Natural killer cell (primary cell): ENCODE measurements at regions not wholly inside any gene's neighbourhood (a gene's known extent, or its start where the extent isn't known, plus 50 kb on each side); places are given as distances from the start of the nearest gene placed in this dataset.

ENCODE experiments used
- ATAC-seq, 3 donors: fragments of 150-1000 bp in 2 of 3; fragments of 200-7000 bp in 1 of 3; cut with Tn5 transposase; 1 replicate in 1 of 3; 2 replicates in 2 of 3; pipeline ENCODE4 v1.10.0; 2021; ENCODE audit warnings: mild to moderate bottlenecking in 2 of 3, moderate library complexity in 2 of 3
- DNase-seq, 2 donors: peaks; one replicate each; pipeline versions ENCODE4 v3.0.0 to v3.0.0-alpha.2; 2013 to 2021; ENCODE audit warnings: mixed read lengths in 1 of 2
- H3K27ac ChIP-seq: one replicate; pipeline ENCODE4 v1.5.1; 2013; ENCODE audit warnings: mild to moderate bottlenecking, low read length
- H3K27me3 ChIP-seq: one replicate; pipeline ENCODE4 v1.6.1; 2013; ENCODE audit warnings: low read length; ENCODE audit not compliant: control insufficient read depth, insufficient read depth
- H3K36me3 ChIP-seq: one replicate; pipeline ENCODE4 v1.6.1; 2013; ENCODE audit warnings: low read length; ENCODE audit not compliant: control insufficient read depth, insufficient read depth
- H3K4me1 ChIP-seq: one replicate; pipeline ENCODE4 v1.6.1; 2013; ENCODE audit warnings: low read length; ENCODE audit not compliant: control insufficient read depth, insufficient read depth
- H3K4me3 ChIP-seq: one replicate; pipeline ENCODE4 v1.5.1; 2013; ENCODE audit warnings: low read length
- H3K9me3 ChIP-seq: one replicate; pipeline ENCODE4 v1.6.1; 2013; ENCODE audit warnings: low read length; ENCODE audit not compliant: control insufficient read depth, insufficient read depth
- H3K27ac Mint-ChIP-seq, 2 donors: one replicate each; pipeline ENCODE4 v1.8.0; 2022; ENCODE audit warnings: mild to moderate bottlenecking in 2 of 2, mixed read lengths in 2 of 2, moderate library complexity in 1 of 2
- H3K27me3 Mint-ChIP-seq, 2 donors: one replicate each; pipeline ENCODE4 v1.8.0; 2022; ENCODE audit warnings: low read depth in 2 of 2, mixed read lengths in 2 of 2
- H3K36me3 Mint-ChIP-seq: one replicate; pipeline ENCODE4 v1.8.0; 2022; ENCODE audit warnings: mixed read lengths
- H3K4me1 Mint-ChIP-seq, 2 donors: one replicate each; pipeline ENCODE4 v1.8.0; 2022; ENCODE audit warnings: mixed read lengths in 2 of 2
- H3K4me3 Mint-ChIP-seq: one replicate; pipeline ENCODE4 v1.8.0; 2022; ENCODE audit warnings: mild to moderate bottlenecking, moderate library complexity, mixed read lengths
- H3K9me3 Mint-ChIP-seq, 2 donors: one replicate each; pipeline ENCODE4 v1.8.0; 2022; ENCODE audit warnings: mixed read lengths in 2 of 2
- WGBS: methylation state at CpG from one replicate; pipeline ENCODE4 v1.1.7; 2013; ENCODE audit warnings: missing lambda C conversion rate; ENCODE audit not compliant: insufficient coverage; 5-methylcytosine and 5-hydroxymethylcytosine counted together
- intact Hi-C: fragments of 100-400 bp; cut with micrococcal nuclease; formaldehyde crosslinking; loops from one replicate; pipeline ENCODE4 v1.14.2; 2022
- TF ChIP-seq, protein P1 (sequence below): fragments of 200-600 bp; IDR thresholded peaks from one replicate; pipeline ENCODE4 v1.8.0; 2022; ENCODE audit warnings: antibody characterized with exemption

DNA sequence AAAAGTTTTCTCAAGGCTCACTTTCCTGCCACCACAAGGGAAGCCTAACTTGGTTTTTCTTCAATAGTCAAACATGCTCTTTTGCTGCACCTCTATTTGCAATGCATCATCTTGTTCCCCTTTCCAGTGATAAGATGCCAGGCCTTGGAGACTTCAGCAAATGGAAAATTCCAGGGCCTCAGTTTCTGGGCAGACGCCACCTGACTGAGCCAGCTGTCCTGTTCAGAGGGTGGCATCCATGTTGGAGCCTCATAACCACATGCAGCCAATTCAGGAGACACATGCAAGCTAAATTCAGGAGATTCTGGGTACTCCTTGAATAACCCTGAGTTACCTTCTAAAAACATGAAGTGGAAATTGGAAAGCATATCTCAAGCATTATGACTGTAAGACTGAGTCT lies 51.8 kb upstream of the ADRA1D start:
- H3K27me3 Mint-ChIP-seq = peaks cover 14 to 31% of the 10 kb centered on the region in 2 donors
- no peaks in the 10 kb centered on the region for H3K4me1 ChIP-seq
- H3K4me3 Mint-ChIP-seq = no peak overlapping the region
- H3K27me3 ChIP-seq = no peaks in the 10 kb centered on the region
- H3K9me3 ChIP-seq = no peaks in the 10 kb centered on the region
- no peaks in the 10 kb centered on the region for H3K36me3 Mint-ChIP-seq
- no peak for ATAC-seq
- DNase-seq = no peak
- H3K4me1 Mint-ChIP-seq = no peaks in the 10 kb centered on the region
- intact Hi-C loops = no loop called here
- no peak overlapping the region for H3K27ac Mint-ChIP-seq
- no peak overlapping the region for H3K4me3 ChIP-seq
- TF ChIP-seq, protein P1, sequence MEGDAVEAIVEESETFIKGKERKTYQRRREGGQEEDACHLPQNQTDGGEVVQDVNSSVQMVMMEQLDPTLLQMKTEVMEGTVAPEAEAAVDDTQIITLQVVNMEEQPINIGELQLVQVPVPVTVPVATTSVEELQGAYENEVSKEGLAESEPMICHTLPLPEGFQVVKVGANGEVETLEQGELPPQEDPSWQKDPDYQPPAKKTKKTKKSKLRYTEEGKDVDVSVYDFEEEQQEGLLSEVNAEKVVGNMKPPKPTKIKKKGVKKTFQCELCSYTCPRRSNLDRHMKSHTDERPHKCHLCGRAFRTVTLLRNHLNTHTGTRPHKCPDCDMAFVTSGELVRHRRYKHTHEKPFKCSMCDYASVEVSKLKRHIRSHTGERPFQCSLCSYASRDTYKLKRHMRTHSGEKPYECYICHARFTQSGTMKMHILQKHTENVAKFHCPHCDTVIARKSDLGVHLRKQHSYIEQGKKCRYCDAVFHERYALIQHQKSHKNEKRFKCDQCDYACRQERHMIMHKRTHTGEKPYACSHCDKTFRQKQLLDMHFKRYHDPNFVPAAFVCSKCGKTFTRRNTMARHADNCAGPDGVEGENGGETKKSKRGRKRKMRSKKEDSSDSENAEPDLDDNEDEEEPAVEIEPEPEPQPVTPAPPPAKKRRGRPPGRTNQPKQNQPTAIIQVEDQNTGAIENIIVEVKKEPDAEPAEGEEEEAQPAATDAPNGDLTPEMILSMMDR = no peak
- H3K36me3 ChIP-seq = no peaks in the 10 kb centered on the region
- no peak overlapping the region for H3K27ac ChIP-seq
- no peaks in the 10 kb centered on the region for H3K9me3 Mint-ChIP-seq
- 92% methylated on average over 1 of the region's 1 CpG for WGBS

DNA sequence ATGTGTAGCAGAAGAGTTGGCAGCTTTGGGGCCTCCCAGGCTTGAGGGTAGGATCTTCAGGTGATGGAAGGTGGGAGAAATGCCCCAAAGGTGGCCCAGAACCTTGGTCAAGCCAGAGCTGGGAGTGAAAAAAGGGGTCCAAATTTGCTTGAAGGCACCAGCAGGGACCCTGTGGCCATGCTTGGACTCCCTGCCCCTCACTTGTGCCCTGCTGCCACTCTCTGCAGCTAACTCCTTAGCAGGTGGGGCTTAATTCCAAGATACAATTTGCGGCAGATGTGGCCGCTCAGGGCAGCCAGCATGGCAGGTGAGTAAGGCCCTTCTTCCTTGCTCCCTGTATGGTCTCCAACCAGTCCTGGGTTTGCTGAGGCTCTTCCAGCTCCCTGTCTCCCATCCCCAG lies 51.3 kb upstream of the ADRA1D start:
- H3K4me3 Mint-ChIP-seq = no peak overlapping the region
- Histone ChIP-seq H3K4me3 (no peak overlapping the region), H3K9me3 (no peaks in the 10 kb centered on the region), H3K27me3 (no peaks in the 10 kb centered on the region), H3K27ac (no peak overlapping the region), H3K4me1 (no peaks in the 10 kb centered on the region), H3K36me3 (no peaks in the 10 kb centered on the region)
- no peaks in the 10 kb centered on the region for H3K4me1 Mint-ChIP-seq
- no peaks in the 10 kb centered on the region for H3K36me3 Mint-ChIP-seq
- intact Hi-C loops = no loop called here
- DNase-seq = no peak
- ATAC-seq = no peak
- peaks cover 14 to 36% of the 10 kb centered on the region in 2 donors for H3K27me3 Mint-ChIP-seq
- TF ChIP-seq, protein P1 = no peak
- 100% methylated on average over 2 of the region's 2 CpGs for WGBS
- no peak overlapping the region for H3K27ac Mint-ChIP-seq
- no peaks in the 10 kb centered on the region for H3K9me3 Mint-ChIP-seq

DNA sequence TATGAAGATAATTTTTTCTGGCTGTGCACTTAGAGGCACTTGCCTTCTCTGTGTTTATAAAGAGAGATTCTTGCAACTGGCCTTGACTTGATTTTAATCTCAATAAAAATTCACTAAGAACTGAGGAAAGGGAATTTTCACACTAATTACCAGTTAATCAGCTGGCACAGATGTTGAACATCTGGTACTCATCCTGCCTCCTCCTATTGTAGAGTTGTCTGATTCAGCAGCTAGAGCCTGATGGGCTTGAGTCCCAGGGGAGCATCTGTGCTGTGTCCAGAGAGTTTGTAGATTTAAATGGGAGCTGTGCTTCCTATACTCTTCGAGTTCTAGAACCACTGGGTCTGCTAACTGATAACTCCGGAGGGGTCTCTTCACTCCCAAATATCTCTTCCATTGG lies 50.7 kb upstream of the ADRA1D start:
- Histone ChIP-seq H3K4me3 (no peak overlapping the region), H3K27ac (no peak overlapping the region), H3K9me3 (no peaks in the 10 kb centered on the region), H3K4me1 (no peaks in the 10 kb centered on the region), H3K27me3 (no peaks in the 10 kb centered on the region), H3K36me3 (no peaks in the 10 kb centered on the region)
- DNase-seq (no peak), ATAC-seq (no peak)
- H3K4me1 Mint-ChIP-seq = no peaks in the 10 kb centered on the region
- H3K27ac Mint-ChIP-seq = no peak overlapping the region
- 79% methylated on average over 2 of the region's 2 CpGs for WGBS
- H3K36me3 Mint-ChIP-seq = no peaks in the 10 kb centered on the region
- intact Hi-C loops = no loop called here
- peaks cover 12 to 42% of the 10 kb centered on the region in 2 donors for H3K27me3 Mint-ChIP-seq
- H3K9me3 Mint-ChIP-seq = no peaks in the 10 kb centered on the region
- TF ChIP-seq, protein P1 = no peak
- no peak overlapping the region for H3K4me3 Mint-ChIP-seq

DNA sequence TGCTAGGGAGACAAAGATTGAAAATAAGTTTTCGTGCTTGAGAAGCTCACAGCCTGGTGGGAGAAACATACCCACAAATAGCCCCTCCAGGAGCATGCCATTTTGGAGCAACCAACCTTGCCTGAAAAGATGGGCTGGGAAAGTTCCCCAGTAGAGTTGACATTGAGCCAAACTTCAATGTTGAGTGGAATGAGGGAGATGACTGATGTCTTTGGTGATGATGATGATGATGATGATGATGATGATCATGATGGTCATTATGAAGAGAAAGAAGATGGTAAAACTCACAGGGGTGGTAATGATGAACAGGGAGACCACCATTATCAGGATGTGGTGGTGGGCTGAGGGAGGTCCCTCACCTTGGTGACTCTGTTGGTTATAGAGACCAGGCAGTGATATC lies 50.1 kb upstream of the ADRA1D start:
- no peaks in the 10 kb centered on the region for H3K4me1 ChIP-seq
- Mint-ChIP-seq H3K9me3 (no peaks in the 10 kb centered on the region), H3K27ac (no peak overlapping the region), H3K36me3 (no peaks in the 10 kb centered on the region), H3K4me3 (no peak overlapping the region), H3K4me1 (no peaks in the 10 kb centered on the region), H3K27me3 (peaks cover 12 to 46% of the 10 kb centered on the region in 2 donors)
- no peaks in the 10 kb centered on the region for H3K27me3 ChIP-seq
- intact Hi-C loops = no loop called here
- no CpG with 5 or more reads among the region's 1 CpG for WGBS
- no peak overlapping the region for H3K27ac ChIP-seq
- TF ChIP-seq, protein P1 = no peak
- no peak for ATAC-seq
- H3K4me3 ChIP-seq = no peak overlapping the region
- no peaks in the 10 kb centered on the region for H3K9me3 ChIP-seq
- no peaks in the 10 kb centered on the region for H3K36me3 ChIP-seq
- no peak for DNase-seq
